H9 (cell line): ENCODE measurements at regions not wholly inside any gene's neighbourhood (a gene's known extent, or its start where the extent isn't known, plus 50 kb on each side); places are given as distances from the start of the nearest gene placed in this dataset.

Experiments used
- DNase-seq: peaks from one replicate; pipeline ENCODE4 v3.0.0-alpha.2; 2017
- H2AFZ ChIP-seq: one replicate; pipeline ENCODE4 v1.6.1; 2013; ENCODE audit warnings: mild to moderate bottlenecking, low read length, control low read depth, moderate library complexity
- H2AK5ac ChIP-seq: 2 replicates; pipeline ENCODE4 v1.6.1; 2013; ENCODE audit warnings: low read length, control low read depth, mixed read lengths; ENCODE audit not compliant: insufficient read length
- H2BK120ac ChIP-seq: one replicate; pipeline ENCODE4 v1.6.1; 2013; ENCODE audit warnings: low read depth, mild to moderate bottlenecking, low read length, control low read depth, inconsistent platforms; ENCODE audit not compliant: poor library complexity, severe bottlenecking
- H2BK12ac ChIP-seq: 2 replicates; pipeline ENCODE4 v1.6.1; 2013; ENCODE audit warnings: low read length, control low read depth, mixed read lengths, low read depth; ENCODE audit not compliant: insufficient read length
- H2BK15ac ChIP-seq: 2 replicates; pipeline ENCODE4 v1.6.1; 2013; ENCODE audit warnings: low read depth, low read length, control low read depth
- H2BK20ac ChIP-seq: one replicate; pipeline ENCODE4 v1.6.1; 2013; ENCODE audit warnings: low read depth, mild to moderate bottlenecking, low read length, control low read depth, inconsistent platforms; ENCODE audit not compliant: poor library complexity, severe bottlenecking
- H2BK5ac ChIP-seq: 2 replicates; pipeline ENCODE4 v1.6.1; 2013; ENCODE audit warnings: low read length, control low read depth, mixed read lengths; ENCODE audit not compliant: insufficient read length
- H3K14ac ChIP-seq: 2 replicates; pipeline ENCODE4 v1.6.1; 2013; ENCODE audit warnings: low read length, control low read depth; ENCODE audit not compliant: insufficient read depth
- H3K18ac ChIP-seq: 2 replicates; pipeline ENCODE4 v1.6.1; 2013; ENCODE audit warnings: low read depth, mild to moderate bottlenecking, mixed read lengths, low read length, control low read depth; ENCODE audit not compliant: insufficient read length
- H3K23ac ChIP-seq: 2 replicates; pipeline ENCODE4 v1.6.1; 2013; ENCODE audit warnings: low read length, control low read depth, mixed read lengths, low read depth; ENCODE audit not compliant: insufficient read length
- H3K23me2 ChIP-seq: 2 replicates; pipeline ENCODE4 v1.6.1; 2013; ENCODE audit warnings: low read depth, mild to moderate bottlenecking, mixed read lengths, low read length, control low read depth; ENCODE audit not compliant: insufficient read length, poor library complexity, severe bottlenecking
- H3K27ac ChIP-seq: 2 replicates; pipeline ENCODE4 v1.5.1; 2013; ENCODE audit warnings: low read length, control low read depth, mixed read lengths, low read depth; ENCODE audit not compliant: insufficient read length
- H3K27me3 ChIP-seq: 2 replicates; pipeline ENCODE4 v1.6.1; 2013; ENCODE audit warnings: low read length, control low read depth, inconsistent platforms; ENCODE audit not compliant: insufficient read depth
- H3K4ac ChIP-seq: 2 replicates; pipeline ENCODE4 v1.6.1; 2013; ENCODE audit warnings: low read depth, mild to moderate bottlenecking, control low read depth, inconsistent platforms, low read length, moderate library complexity
- H3K4me1 ChIP-seq: 2 replicates; pipeline ENCODE4 v1.6.1; 2013; ENCODE audit warnings: low read length, control low read depth, inconsistent platforms; ENCODE audit not compliant: insufficient read depth
- H3K4me2 ChIP-seq: 2 replicates; pipeline ENCODE4 v1.6.1; 2013; ENCODE audit warnings: low read length, control low read depth, mixed read lengths; ENCODE audit not compliant: insufficient read length, insufficient read depth
- H3K56ac ChIP-seq: 2 replicates; pipeline ENCODE4 v1.6.1; 2013; ENCODE audit warnings: low read depth, mild to moderate bottlenecking, mixed read lengths, low read length, control low read depth; ENCODE audit not compliant: insufficient read length
- H3K79me1 ChIP-seq: 2 replicates; pipeline ENCODE4 v1.6.1; 2013; ENCODE audit warnings: low read depth, mild to moderate bottlenecking, moderate library complexity, low read length, control low read depth, inconsistent platforms; ENCODE audit not compliant: insufficient read depth, poor library complexity, severe bottlenecking
- H3K79me2 ChIP-seq: 2 replicates; pipeline ENCODE4 v1.6.1; 2013; ENCODE audit warnings: low read length, control low read depth, inconsistent platforms; ENCODE audit not compliant: insufficient read depth
- H3K9ac ChIP-seq: 2 replicates; pipeline ENCODE4 v1.6.1; 2013; ENCODE audit warnings: low read length, control low read depth, mixed read lengths; ENCODE audit not compliant: insufficient read length; ENCODE audit errors: extremely low read depth
- H3K9me3 ChIP-seq: one replicate; pipeline ENCODE4 v1.6.1; 2013; ENCODE audit warnings: low read depth, low read length, inconsistent platforms; ENCODE audit not compliant: control insufficient read depth
- H3T11ph ChIP-seq: one replicate; pipeline ENCODE4 v1.6.1; 2013; ENCODE audit warnings: mild to moderate bottlenecking, low read length, control low read depth, inconsistent platforms
- H4K20me1 ChIP-seq: one replicate; pipeline ENCODE4 v1.6.1; 2013; ENCODE audit not compliant: control insufficient read depth, insufficient read length, insufficient read depth
- H4K5ac ChIP-seq: 2 replicates; pipeline ENCODE4 v1.6.1; 2013; ENCODE audit warnings: low read depth, mild to moderate bottlenecking, mixed read lengths, low read length, control low read depth; ENCODE audit not compliant: insufficient read length
- H4K8ac ChIP-seq: replicated peaks from 2 replicates; pipeline ENCODE4 v1.6.1; 2013; ENCODE audit warnings: low read length, control low read depth, mixed read lengths, low read depth; ENCODE audit not compliant: insufficient read length
- H4K91ac ChIP-seq: 2 replicates; pipeline ENCODE4 v1.6.1; 2013; ENCODE audit warnings: low read depth, mild to moderate bottlenecking, moderate library complexity, mixed read lengths, low read length, control low read depth; ENCODE audit not compliant: insufficient read length
- H3K27ac Mint-ChIP-seq, 3 experiments: 2 replicates in 2 of 3; 3 replicates in 1 of 3; pipeline ENCODE4 v1.8.0; 2020 to 2021; ENCODE audit warnings: mixed read lengths in 3 of 3, mild to moderate bottlenecking in 1 of 3, moderate library complexity in 1 of 3
- H3K27me3 Mint-ChIP-seq: 2 replicates; pipeline ENCODE4 v1.8.0; 2021; ENCODE audit warnings: low read depth, mild to moderate bottlenecking, moderate library complexity, mixed read lengths
- H3K36me3 Mint-ChIP-seq, 3 experiments: 2 replicates in 2 of 3; 3 replicates in 1 of 3; pipeline ENCODE4 v1.8.0; 2020 to 2021; ENCODE audit warnings: low read depth in 3 of 3, mixed read lengths in 3 of 3; ENCODE audit not compliant: insufficient read depth in 1 of 3
- H3K4me1 Mint-ChIP-seq, 2 experiments: 2 replicates each; pipeline ENCODE4 v1.8.0; 2020; ENCODE audit warnings: mixed read lengths in 2 of 2
- H3K4me3 Mint-ChIP-seq, 2 experiments: 2 replicates in 1 of 2; 3 replicates in 1 of 2; pipeline ENCODE4 v1.8.0; 2020 to 2021; ENCODE audit warnings: mild to moderate bottlenecking in 2 of 2, mixed read lengths in 2 of 2, moderate library complexity in 1 of 2
- H3K9me3 Mint-ChIP-seq, 2 experiments: 2 replicates in 1 of 2; 3 replicates in 1 of 2; pipeline ENCODE4 v1.8.0; 2020; ENCODE audit warnings: mild to moderate bottlenecking in 2 of 2, mixed read lengths in 2 of 2, moderate library complexity in 1 of 2
- WGBS: extraction: QIAGEN DNeasy Blood & Tissue Kit; methylation state at CpG from one replicate; pipeline ENCODE4 v1.1.7; 2013; ENCODE audit warnings: missing lambda C conversion rate, low lambda C conversion rate, mixed read lengths; ENCODE audit not compliant: insufficient read length; ENCODE audit errors: extremely low coverage; 5-methylcytosine and 5-hydroxymethylcytosine counted together
- TF ChIP-seq, protein P1 (sequence below): fragments of 200-600 bp; sonication (generic); conservative IDR thresholded peaks from 3 replicates; pipeline ENCODE4 v1.8.0; 2021; ENCODE audit warnings: antibody characterized with exemption, mild to moderate bottlenecking

DNA sequence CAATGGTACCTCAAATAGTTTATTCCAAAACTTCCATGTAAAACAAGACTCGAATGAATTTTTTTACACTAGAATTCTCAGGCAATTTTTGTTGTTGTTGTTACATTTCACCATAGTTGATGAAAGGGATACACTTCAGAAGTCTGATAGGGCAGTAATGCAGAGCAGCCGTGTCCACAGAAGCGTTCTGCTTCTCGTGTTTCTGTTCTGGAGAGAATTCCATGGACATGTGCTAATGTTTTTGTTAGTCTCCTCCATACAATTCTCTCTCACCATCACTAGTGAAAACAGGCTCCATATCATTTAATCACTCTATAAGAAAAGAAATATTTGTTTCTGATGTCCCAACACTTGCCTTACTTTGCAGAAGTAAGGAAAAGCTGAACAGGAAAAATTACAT is 606.1 kb downstream of the SLC16A7 start:
- H3K4me3 Mint-ChIP-seq: no peak overlapping the region
- Histone ChIP-seq H3K79me1 (no peaks in the 10 kb centered on the region), H2AFZ (no peak overlapping the region), H3K18ac (no peak overlapping the region), H3K23ac (no peak overlapping the region), H2BK20ac (no peak overlapping the region), H3K27me3 (no peaks in the 10 kb centered on the region), H2BK15ac (no peak overlapping the region), H3K4me2 (no peak overlapping the region), H2BK120ac (no peak overlapping the region), H2BK5ac (no peak overlapping the region), H3K27ac (no peak overlapping the region), H3K9ac (no peak overlapping the region), H3K14ac (no peak overlapping the region), H3K23me2 (no peaks in the 10 kb centered on the region), H4K20me1 (no peaks in the 10 kb centered on the region), H3K9me3 (no peaks in the 10 kb centered on the region), H4K91ac (no peak overlapping the region), H3K56ac (no peak overlapping the region), H3T11ph (no peak overlapping the region), H4K5ac (no peak overlapping the region), H3K79me2 (no peaks in the 10 kb centered on the region), H2BK12ac (no peak overlapping the region), H3K4ac (no peak overlapping the region), H2AK5ac (no peak overlapping the region), H3K4me1 (no peaks in the 10 kb centered on the region), H4K8ac (no peak overlapping the region)
- peaks cover 4 to 10% of the 10 kb centered on the region in 2 experiments; a peak in 3 of 4 replicates for H3K4me1 Mint-ChIP-seq
- H3K9me3 Mint-ChIP-seq: no peaks in the 10 kb centered on the region
- WGBS: no CpG with 5 or more reads among the region's 4 CpGs
- no peak for DNase-seq
- no peaks in the 10 kb centered on the region for H3K36me3 Mint-ChIP-seq
- H3K27ac Mint-ChIP-seq: no peak overlapping the region
- TF ChIP-seq, protein P1, sequence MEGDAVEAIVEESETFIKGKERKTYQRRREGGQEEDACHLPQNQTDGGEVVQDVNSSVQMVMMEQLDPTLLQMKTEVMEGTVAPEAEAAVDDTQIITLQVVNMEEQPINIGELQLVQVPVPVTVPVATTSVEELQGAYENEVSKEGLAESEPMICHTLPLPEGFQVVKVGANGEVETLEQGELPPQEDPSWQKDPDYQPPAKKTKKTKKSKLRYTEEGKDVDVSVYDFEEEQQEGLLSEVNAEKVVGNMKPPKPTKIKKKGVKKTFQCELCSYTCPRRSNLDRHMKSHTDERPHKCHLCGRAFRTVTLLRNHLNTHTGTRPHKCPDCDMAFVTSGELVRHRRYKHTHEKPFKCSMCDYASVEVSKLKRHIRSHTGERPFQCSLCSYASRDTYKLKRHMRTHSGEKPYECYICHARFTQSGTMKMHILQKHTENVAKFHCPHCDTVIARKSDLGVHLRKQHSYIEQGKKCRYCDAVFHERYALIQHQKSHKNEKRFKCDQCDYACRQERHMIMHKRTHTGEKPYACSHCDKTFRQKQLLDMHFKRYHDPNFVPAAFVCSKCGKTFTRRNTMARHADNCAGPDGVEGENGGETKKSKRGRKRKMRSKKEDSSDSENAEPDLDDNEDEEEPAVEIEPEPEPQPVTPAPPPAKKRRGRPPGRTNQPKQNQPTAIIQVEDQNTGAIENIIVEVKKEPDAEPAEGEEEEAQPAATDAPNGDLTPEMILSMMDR: no peak
- H3K27me3 Mint-ChIP-seq: no peaks in the 10 kb centered on the region
